CD1c-positive myeloid dendritic cell (primary cell): ENCODE measurements at regions not wholly inside any gene's neighbourhood (a gene's known extent, or its start where the extent isn't known, plus 50 kb on each side); places are given as distances from the start of the nearest gene placed in this dataset.
"Not testable (repeated sequence)": the region's sequence is repeated elsewhere in the genome, so short reads cannot be mapped to it uniquely, and the experiment has no call there.

Experiments
- DNase-seq: peaks from one replicate; pipeline ENCODE4 v3.0.0-alpha.2; 2016; ENCODE audit errors: extremely low spot score

- no peak for DNase-seq
Observed at GRCh38 chrX:45689971-45690370, 489.3 kb upstream of the DIPK2B start.

- DNase-seq, result no peak
Observed at GRCh38 chrX:45683914-45684313, 483.2 kb upstream of the DIPK2B start.

GRCh38 chrX:45681891-45682290, 481.2 kb upstream of the DIPK2B start:
- DNase-seq, result no peak

- DNase-seq, result no peak
Observed at GRCh38 chrX:45669715-45670340, 469.2 kb upstream of the DIPK2B start.

GRCh38 chrX:45668686-45669443, 468.2 kb upstream of the DIPK2B start:
- DNase-seq, result no peak

- no peak for DNase-seq
Observed at GRCh38 chrX:45667666-45668065, 467.0 kb upstream of the DIPK2B start.

- DNase-seq, result no peak
Observed at GRCh38 chrX:45664727-45665290, 464.1 kb upstream of the DIPK2B start.

GRCh38 chrX:45660477-45660876, 459.8 kb upstream of the DIPK2B start:
- DNase-seq, result no peak

- no peak for DNase-seq
Observed at GRCh38 chrX:45633419-45633818, 432.7 kb upstream of the DIPK2B start.

GRCh38 chrX:45632506-45632905, 431.8 kb upstream of the DIPK2B start:
- no peak for DNase-seq

- DNase-seq, result no peak
Observed at GRCh38 chrX:45630078-45630477, 429.4 kb upstream of the DIPK2B start.

- DNase-seq, result no peak
Observed at GRCh38 chrX:45628041-45628440, 427.4 kb upstream of the DIPK2B start.

GRCh38 chrX:45623266-45623665, 422.6 kb upstream of the DIPK2B start:
- no peak for DNase-seq

- no peak for DNase-seq
Observed at GRCh38 chrX:45622538-45622937, 421.9 kb upstream of the DIPK2B start.

- no peak for DNase-seq
Observed at GRCh38 chrX:45622042-45622423, 421.4 kb upstream of the DIPK2B start.

- peak; percentile 1 for DNase-seq
Observed at GRCh38 chrX:45621376-45622041, 420.8 kb upstream of the DIPK2B start.

GRCh38 chrX:45619290-45619689, 418.6 kb upstream of the DIPK2B start:
- DNase-seq, result no peak

GRCh38 chrX:45615591-45615990, 414.9 kb upstream of the DIPK2B start:
- DNase-seq, result not testable (repeated sequence)

- DNase-seq, result no peak
Observed at GRCh38 chrX:45614853-45615252, 414.2 kb upstream of the DIPK2B start.

- no peak for DNase-seq
Observed at GRCh38 chrX:45602151-45602550, 401.5 kb upstream of the DIPK2B start.

GRCh38 chrX:45601052-45601451, 400.4 kb upstream of the DIPK2B start:
- no peak for DNase-seq

GRCh38 chrX:45598861-45599260, 398.2 kb upstream of the DIPK2B start:
- DNase-seq, result no peak
